ENCODE measurements at regions not wholly inside any gene's neighbourhood (a gene's known extent, or its start where the extent isn't known, plus 50 kb on each side); places are given as distances from the start of the nearest gene placed in this dataset.

GRCh38 chr15:69841113-69841828 is 256.4 kb downstream of the TLE3 start:
- DNase-seq: peak in 1 of 3 donors; percentile 59

- DNase-seq: no peak
Observed at GRCh38 chr15:69842851-69843250, 254.9 kb downstream of the TLE3 start.

GRCh38 chr15:69843276-69843899 is 254.3 kb downstream of the TLE3 start:
- DNase-seq: no peak

GRCh38 chr15:69843900-69844304 is 253.8 kb downstream of the TLE3 start:
- no peak for DNase-seq

GRCh38 chr15:69845159-69845558 is 252.6 kb downstream of the TLE3 start:
- DNase-seq: no peak

- DNase-seq: no peak
Observed at GRCh38 chr15:69847625-69848024, 250.1 kb downstream of the TLE3 start.

GRCh38 chr15:69848096-69848495 is 249.6 kb downstream of the TLE3 start:
- no peak for DNase-seq

- DNase-seq: no peak
Observed at GRCh38 chr15:69848551-69849231, 249.0 kb downstream of the TLE3 start.

- DNase-seq: no peak
Observed at GRCh38 chr15:69849232-69849610, 248.5 kb downstream of the TLE3 start.

- DNase-seq: peak in 1 of 3 donors; percentile 81
Observed at GRCh38 chr15:69852482-69852881, 245.2 kb downstream of the TLE3 start.

GRCh38 chr15:69852916-69853315 is 244.8 kb downstream of the TLE3 start:
- DNase-seq: no peak

GRCh38 chr15:69853544-69853951 is 244.2 kb downstream of the TLE3 start:
- DNase-seq: peak in 2 of 3 donors; percentile 29 to 91

- peak in 1 of 3 donors; percentile 37 for DNase-seq
Observed at GRCh38 chr15:69854001-69854400, 243.7 kb downstream of the TLE3 start.

- DNase-seq: peak; percentile 24 to 96 (median 46)
Observed at GRCh38 chr15:69854521-69855181, 243.1 kb downstream of the TLE3 start.

- no peak for DNase-seq
Observed at GRCh38 chr15:69855258-69856000, 242.3 kb downstream of the TLE3 start.

GRCh38 chr15:69857250-69857649 is 240.5 kb downstream of the TLE3 start:
- no peak for DNase-seq

GRCh38 chr15:69857686-69858391 is 239.9 kb downstream of the TLE3 start:
- DNase-seq: no peak

GRCh38 chr15:69858456-69858855 is 239.3 kb downstream of the TLE3 start:
- DNase-seq: no peak

- no peak for DNase-seq
Observed at GRCh38 chr15:69859866-69860265, 237.9 kb downstream of the TLE3 start.

- DNase-seq: no peak
Observed at GRCh38 chr15:69860321-69860720, 237.4 kb downstream of the TLE3 start.

GRCh38 chr15:69860921-69861320 is 236.8 kb downstream of the TLE3 start:
- DNase-seq: no peak
